ENCODE measurements at regions not wholly inside any gene's neighbourhood (a gene's known extent, or its start where the extent isn't known, plus 50 kb on each side); places are given as distances from the start of the nearest gene placed in this dataset.
"Not testable (repeated sequence)": the region's sequence is repeated elsewhere in the genome, so short reads cannot be mapped to it uniquely, and the experiment has no call there.

GRCh38 chr15:21774760-21775159 is 102.8 kb downstream of the POTEB start:
- H3K27ac Mint-ChIP-seq; intact Hi-C loops (cut with micrococcal nuclease); H3K9me3 Mint-ChIP-seq; H3K27me3 Mint-ChIP-seq (ENCODE audit: low read depth); DNase-seq; H3K36me3 Mint-ChIP-seq (ENCODE audit: low read depth); H3K4me3 Mint-ChIP-seq; CTCF ChIA-PET; H3K4me1 Mint-ChIP-seq (ENCODE audit: low read depth): not testable (repeated sequence)

GRCh38 chr15:21766524-21766923 is 111.0 kb downstream of the POTEB start:
- intact Hi-C loops (cut with micrococcal nuclease); H3K36me3 Mint-ChIP-seq (ENCODE audit: low read depth); H3K9me3 Mint-ChIP-seq; H3K4me1 Mint-ChIP-seq (ENCODE audit: low read depth); H3K4me3 Mint-ChIP-seq; CTCF ChIA-PET; H3K27me3 Mint-ChIP-seq (ENCODE audit: low read depth); DNase-seq; H3K27ac Mint-ChIP-seq: not testable (repeated sequence)

GRCh38 chr15:21763756-21764155 is 113.8 kb downstream of the POTEB start:
- H3K27ac Mint-ChIP-seq; H3K4me3 Mint-ChIP-seq; H3K36me3 Mint-ChIP-seq (ENCODE audit: low read depth); intact Hi-C loops (cut with micrococcal nuclease); H3K4me1 Mint-ChIP-seq (ENCODE audit: low read depth); CTCF ChIA-PET; DNase-seq; H3K27me3 Mint-ChIP-seq (ENCODE audit: low read depth); H3K9me3 Mint-ChIP-seq: not testable (repeated sequence)

- H3K4me3 Mint-ChIP-seq; DNase-seq; H3K27ac Mint-ChIP-seq; H3K27me3 Mint-ChIP-seq (ENCODE audit: low read depth); CTCF ChIA-PET; H3K4me1 Mint-ChIP-seq (ENCODE audit: low read depth); intact Hi-C loops (cut with micrococcal nuclease); H3K9me3 Mint-ChIP-seq; H3K36me3 Mint-ChIP-seq (ENCODE audit: low read depth): not testable (repeated sequence)
Observed at GRCh38 chr15:21760250-21761023, 117.1 kb downstream of the POTEB start.

- intact Hi-C loops (cut with micrococcal nuclease); H3K9me3 Mint-ChIP-seq; H3K36me3 Mint-ChIP-seq (ENCODE audit: low read depth); H3K4me1 Mint-ChIP-seq (ENCODE audit: low read depth); CTCF ChIA-PET; H3K4me3 Mint-ChIP-seq; H3K27me3 Mint-ChIP-seq (ENCODE audit: low read depth); H3K27ac Mint-ChIP-seq: not testable (repeated sequence)
- DNase-seq, result peak; percentile 46
Observed at GRCh38 chr15:21759401-21760165, 118.0 kb downstream of the POTEB start.

- H3K4me1 Mint-ChIP-seq (ENCODE audit: low read depth); DNase-seq; H3K36me3 Mint-ChIP-seq (ENCODE audit: low read depth); H3K27me3 Mint-ChIP-seq (ENCODE audit: low read depth); H3K4me3 Mint-ChIP-seq; CTCF ChIA-PET; intact Hi-C loops (cut with micrococcal nuclease); H3K9me3 Mint-ChIP-seq; H3K27ac Mint-ChIP-seq: not testable (repeated sequence)
Observed at GRCh38 chr15:21753838-21754237, 123.7 kb downstream of the POTEB start.

- H3K27ac Mint-ChIP-seq; DNase-seq; intact Hi-C loops (cut with micrococcal nuclease); H3K36me3 Mint-ChIP-seq (ENCODE audit: low read depth); CTCF ChIA-PET; H3K4me3 Mint-ChIP-seq; H3K9me3 Mint-ChIP-seq; H3K27me3 Mint-ChIP-seq (ENCODE audit: low read depth); H3K4me1 Mint-ChIP-seq (ENCODE audit: low read depth): not testable (repeated sequence)
Observed at GRCh38 chr15:21752124-21752957, 125.2 kb downstream of the POTEB start.

GRCh38 chr15:21749173-21749572 is 128.4 kb downstream of the POTEB start:
- H3K36me3 Mint-ChIP-seq (ENCODE audit: low read depth); DNase-seq; H3K9me3 Mint-ChIP-seq; intact Hi-C loops (cut with micrococcal nuclease); H3K4me1 Mint-ChIP-seq (ENCODE audit: low read depth); H3K27ac Mint-ChIP-seq; H3K4me3 Mint-ChIP-seq; CTCF ChIA-PET; H3K27me3 Mint-ChIP-seq (ENCODE audit: low read depth): not testable (repeated sequence)

GRCh38 chr15:21744245-21744915 is 133.2 kb downstream of the POTEB start:
- CTCF ChIA-PET; H3K36me3 Mint-ChIP-seq (ENCODE audit: low read depth); H3K9me3 Mint-ChIP-seq; H3K4me1 Mint-ChIP-seq (ENCODE audit: low read depth); intact Hi-C loops (cut with micrococcal nuclease); H3K27me3 Mint-ChIP-seq (ENCODE audit: low read depth): not testable (repeated sequence)
- Mint-ChIP-seq H3K4me3 (peak overlapping the region; percentile 36), H3K27ac (peak overlapping the region; percentile 84)
- peak; percentile 12 for DNase-seq

GRCh38 chr15:21742067-21742466 is 135.5 kb downstream of the POTEB start:
- H3K36me3 Mint-ChIP-seq (ENCODE audit: low read depth); H3K4me3 Mint-ChIP-seq; DNase-seq; H3K27me3 Mint-ChIP-seq (ENCODE audit: low read depth); H3K9me3 Mint-ChIP-seq; H3K27ac Mint-ChIP-seq; H3K4me1 Mint-ChIP-seq (ENCODE audit: low read depth); CTCF ChIA-PET; intact Hi-C loops (cut with micrococcal nuclease): not testable (repeated sequence)

GRCh38 chr15:21738003-21738402 is 139.5 kb downstream of the POTEB start:
- H3K27ac Mint-ChIP-seq; H3K9me3 Mint-ChIP-seq; H3K36me3 Mint-ChIP-seq (ENCODE audit: low read depth); CTCF ChIA-PET; H3K4me1 Mint-ChIP-seq (ENCODE audit: low read depth); DNase-seq; H3K4me3 Mint-ChIP-seq; intact Hi-C loops (cut with micrococcal nuclease); H3K27me3 Mint-ChIP-seq (ENCODE audit: low read depth): not testable (repeated sequence)

GRCh38 chr15:21736443-21736842 is 141.1 kb downstream of the POTEB start:
- H3K27ac Mint-ChIP-seq; CTCF ChIA-PET; H3K9me3 Mint-ChIP-seq; H3K4me3 Mint-ChIP-seq; H3K4me1 Mint-ChIP-seq (ENCODE audit: low read depth); intact Hi-C loops (cut with micrococcal nuclease); H3K27me3 Mint-ChIP-seq (ENCODE audit: low read depth); DNase-seq; H3K36me3 Mint-ChIP-seq (ENCODE audit: low read depth): not testable (repeated sequence)

All from activated naive CD4-positive, alpha-beta T cell treated with anti-CD3 and anti-CD28 coated beads for 36 hours (primary cell).